WERI-Rb-1 (cell line): ENCODE measurements at regions not wholly inside any gene's neighbourhood (a gene's known extent, or its start where the extent isn't known, plus 50 kb on each side); places are given as distances from the start of the nearest gene placed in this dataset.

Source experiments
- DNase-seq: peaks from one replicate; pipeline ENCODE4 v3.0.0-alpha.2; 2020
- H3K27ac ChIP-seq: fragments of 250-450 bp; sonication (Bioruptor Pico); 2 replicates; pipeline ENCODE4 v1.5.1; 2020; ENCODE audit warnings: mild to moderate bottlenecking, moderate library complexity
- H3K27me3 ChIP-seq: fragments of 250-450 bp; sonication (Bioruptor Pico); 2 replicates; pipeline ENCODE4 v1.5.1; 2021; ENCODE audit warnings: mild to moderate bottlenecking, low read depth, moderate library complexity; ENCODE audit not compliant: insufficient read depth, severe bottlenecking
- H3K36me3 ChIP-seq: fragments of 250-450 bp; sonication (Bioruptor Pico); 2 replicates; pipeline ENCODE4 v1.5.1; 2020; ENCODE audit warnings: mild to moderate bottlenecking, moderate library complexity
- H3K4me3 ChIP-seq: 2 replicates; pipeline ENCODE4 v1.5.1; 2011; ENCODE audit warnings: low read depth, mild to moderate bottlenecking, control low read depth, low read length
- H3K9me3 ChIP-seq: fragments of 250-450 bp; sonication (Bioruptor Pico); 2 replicates; pipeline ENCODE4 v1.5.1; 2021; ENCODE audit warnings: mild to moderate bottlenecking, moderate library complexity; ENCODE audit not compliant: severe bottlenecking
- TF ChIP-seq, protein P1 (sequence below): IDR thresholded peaks from 2 replicates; pipeline ENCODE4 v1.5.1; 2011; ENCODE audit warnings: low read depth, mild to moderate bottlenecking, control low read depth, inconsistent platforms, low read length

DNA sequence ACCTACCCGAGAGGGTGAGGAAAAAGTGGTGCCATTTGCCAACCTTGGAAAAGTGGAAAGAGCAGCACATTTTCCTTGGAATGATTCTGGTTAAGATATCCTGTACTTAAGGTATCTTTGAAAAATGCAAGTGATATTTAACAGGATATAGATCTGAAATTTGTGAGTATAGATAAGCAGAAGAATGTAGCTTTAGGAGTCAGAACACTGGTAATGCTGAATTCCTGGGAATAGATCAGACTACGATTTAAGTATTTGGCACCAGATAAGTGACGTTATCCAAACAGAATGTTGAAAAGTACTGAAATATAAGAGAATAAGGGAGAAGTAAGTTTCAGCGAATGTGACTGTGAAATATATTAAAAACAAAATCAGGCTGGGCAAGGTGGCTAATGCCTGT, 210.1 kb downstream of the PCDH7 start:
- Histone ChIP-seq H3K27me3 (no peaks in the 10 kb centered on the region), H3K36me3 (no peaks in the 10 kb centered on the region), H3K4me3 (no peak overlapping the region), H3K9me3 (no peaks in the 10 kb centered on the region), H3K27ac (no peak overlapping the region)
- TF ChIP-seq, protein P1, sequence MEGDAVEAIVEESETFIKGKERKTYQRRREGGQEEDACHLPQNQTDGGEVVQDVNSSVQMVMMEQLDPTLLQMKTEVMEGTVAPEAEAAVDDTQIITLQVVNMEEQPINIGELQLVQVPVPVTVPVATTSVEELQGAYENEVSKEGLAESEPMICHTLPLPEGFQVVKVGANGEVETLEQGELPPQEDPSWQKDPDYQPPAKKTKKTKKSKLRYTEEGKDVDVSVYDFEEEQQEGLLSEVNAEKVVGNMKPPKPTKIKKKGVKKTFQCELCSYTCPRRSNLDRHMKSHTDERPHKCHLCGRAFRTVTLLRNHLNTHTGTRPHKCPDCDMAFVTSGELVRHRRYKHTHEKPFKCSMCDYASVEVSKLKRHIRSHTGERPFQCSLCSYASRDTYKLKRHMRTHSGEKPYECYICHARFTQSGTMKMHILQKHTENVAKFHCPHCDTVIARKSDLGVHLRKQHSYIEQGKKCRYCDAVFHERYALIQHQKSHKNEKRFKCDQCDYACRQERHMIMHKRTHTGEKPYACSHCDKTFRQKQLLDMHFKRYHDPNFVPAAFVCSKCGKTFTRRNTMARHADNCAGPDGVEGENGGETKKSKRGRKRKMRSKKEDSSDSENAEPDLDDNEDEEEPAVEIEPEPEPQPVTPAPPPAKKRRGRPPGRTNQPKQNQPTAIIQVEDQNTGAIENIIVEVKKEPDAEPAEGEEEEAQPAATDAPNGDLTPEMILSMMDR, result no peak
- no peak for DNase-seq

DNA sequence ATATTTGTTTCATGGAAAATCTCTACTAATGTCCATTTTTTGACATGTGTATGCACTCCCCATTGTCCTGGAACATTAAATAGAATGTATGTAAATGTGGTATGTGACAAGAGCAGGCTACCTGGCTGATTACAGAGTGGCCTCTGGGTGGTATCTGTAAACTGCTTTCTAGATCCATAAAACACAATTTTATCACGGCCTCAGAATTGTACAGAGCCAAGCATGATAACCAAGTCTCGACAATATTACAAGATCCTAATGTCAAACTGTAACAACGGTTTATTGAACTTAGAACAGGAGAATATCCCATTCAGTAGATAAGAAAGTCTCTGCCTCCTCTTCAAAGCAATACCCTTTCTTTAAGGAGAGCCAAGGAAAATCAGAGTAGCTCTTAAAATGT, 212.4 kb downstream of the PCDH7 start:
- TF ChIP-seq, protein P1, result no peak
- Histone ChIP-seq H3K27me3 (no peaks in the 10 kb centered on the region), H3K9me3 (no peaks in the 10 kb centered on the region), H3K36me3 (no peaks in the 10 kb centered on the region), H3K4me3 (no peak overlapping the region), H3K27ac (no peak overlapping the region)
- no peak for DNase-seq

DNA sequence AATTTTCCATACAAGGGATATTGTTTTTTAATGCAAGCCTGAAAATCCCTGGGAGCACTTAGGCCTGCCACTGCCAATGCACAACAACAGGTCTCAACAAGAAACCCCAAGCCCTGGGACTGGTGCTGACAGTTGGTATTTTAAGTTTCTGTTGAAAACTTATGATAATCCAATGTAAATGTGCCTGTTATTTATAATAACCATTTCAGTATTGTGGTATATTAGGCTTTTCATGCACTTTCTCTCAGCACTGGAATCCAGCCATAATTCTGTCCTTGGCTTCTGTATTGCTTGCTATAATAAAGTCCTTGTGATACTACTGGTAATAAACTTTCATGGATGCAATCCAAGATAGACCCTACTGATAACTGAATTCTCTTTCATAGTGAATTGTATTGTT, 218.9 kb downstream of the PCDH7 start:
- Histone ChIP-seq H3K36me3 (no peaks in the 10 kb centered on the region), H3K9me3 (no peaks in the 10 kb centered on the region), H3K27ac (no peak overlapping the region), H3K27me3 (no peaks in the 10 kb centered on the region), H3K4me3 (no peak overlapping the region)
- no peak for DNase-seq
- TF ChIP-seq, protein P1, result no peak

DNA sequence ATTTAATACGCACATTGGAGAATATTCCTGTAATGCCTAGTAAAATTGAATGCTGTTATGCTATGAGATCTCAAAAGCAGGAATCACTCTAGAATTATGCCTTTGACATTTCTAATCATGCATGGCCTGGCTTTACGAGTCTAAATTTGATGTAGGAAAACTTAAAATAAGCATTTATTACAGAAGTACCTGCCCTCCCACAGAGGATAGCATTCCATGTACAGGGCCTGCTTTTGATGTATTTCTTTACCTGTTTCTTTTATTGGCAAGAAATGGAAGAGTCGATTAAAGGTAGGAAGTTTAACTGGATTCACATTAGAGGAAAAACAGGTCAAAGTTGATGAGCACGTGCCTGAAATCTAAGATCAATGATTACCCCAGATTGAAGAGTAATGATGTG, 219.5 kb downstream of the PCDH7 start:
- Histone ChIP-seq H3K27me3 (no peaks in the 10 kb centered on the region), H3K9me3 (no peaks in the 10 kb centered on the region), H3K4me3 (no peak overlapping the region), H3K27ac (no peak overlapping the region), H3K36me3 (no peaks in the 10 kb centered on the region)
- no peak for DNase-seq
- TF ChIP-seq, protein P1, result no peak

DNA sequence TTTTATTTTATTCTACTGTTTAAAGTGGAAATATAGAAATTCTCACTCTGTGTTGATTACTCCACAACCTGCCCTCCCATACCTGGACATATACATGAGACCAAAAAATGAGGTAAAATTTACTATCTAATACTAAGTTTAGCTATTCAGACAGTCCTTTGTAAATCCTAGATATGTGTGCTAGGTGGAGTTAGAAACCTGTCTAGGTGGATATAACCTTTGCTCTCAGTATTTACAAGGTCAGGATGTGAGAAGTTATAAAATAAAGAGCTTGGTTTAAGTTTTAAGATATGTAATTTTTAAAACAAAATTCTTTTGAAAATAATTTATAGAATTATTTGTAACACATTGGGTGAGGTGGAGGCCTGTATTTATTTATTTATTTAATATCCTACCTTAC, 221.5 kb downstream of the PCDH7 start:
- no peak for DNase-seq
- no peaks in the 10 kb centered on the region for H3K36me3 ChIP-seq
- no peak overlapping the region for H3K27ac ChIP-seq
- TF ChIP-seq, protein P1, result no peak
- H3K4me3 ChIP-seq, result no peak overlapping the region
- no peaks in the 10 kb centered on the region for H3K27me3 ChIP-seq
- H3K9me3 ChIP-seq, result no peaks in the 10 kb centered on the region

DNA sequence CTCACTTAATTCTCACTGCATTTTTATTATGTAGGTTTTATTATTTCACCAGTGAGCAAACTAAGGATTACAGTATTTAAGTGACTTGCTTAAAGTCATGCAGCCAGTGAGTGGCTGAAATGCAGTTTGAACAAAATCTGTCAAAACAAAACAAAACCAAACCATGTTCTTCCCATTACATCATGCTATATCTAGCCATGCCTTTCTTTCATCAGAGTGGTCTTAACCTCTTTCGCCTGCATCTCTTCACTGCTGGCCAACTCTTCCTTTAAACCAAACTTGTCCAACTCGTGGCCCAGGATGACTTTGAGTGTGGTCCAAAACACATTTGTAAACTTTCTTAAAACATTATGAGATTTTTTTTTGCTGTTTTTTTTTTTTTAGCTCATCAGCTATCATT, 223.2 kb downstream of the PCDH7 start:
- no peak overlapping the region for H3K27ac ChIP-seq

More for the DNA sequence above, 223.2 kb downstream of the PCDH7 start:
- TF ChIP-seq, protein P1, result no peak
- Histone ChIP-seq H3K4me3 (no peak overlapping the region), H3K36me3 (no peaks in the 10 kb centered on the region), H3K27me3 (no peaks in the 10 kb centered on the region), H3K9me3 (no peaks in the 10 kb centered on the region)
- no peak for DNase-seq
